CD4-positive, alpha-beta T cell (primary cell): ENCODE measurements at regions not wholly inside any gene's neighbourhood (a gene's known extent, or its start where the extent isn't known, plus 50 kb on each side); places are given as distances from the start of the nearest gene placed in this dataset.

Source experiments
- ATAC-seq: fragments of 200-7000 bp; cut with Tn5 transposase; one replicate; pipeline ENCODE4 v1.10.0; 2022; ENCODE audit warnings: mild to moderate bottlenecking; ENCODE audit not compliant: poor library complexity
- CTCF ChIA-PET: fragments of 350-600 bp; sonication (Branson Sonifier 250); formaldehyde crosslinking; loops from one replicate; lab custom pipeline; 2021; ENCODE audit warnings: antibody characterized with exemption, inconsistent platforms; lab: Charles Lee
- POLR2A ChIA-PET: fragments of 350-600 bp; sonication (Branson Sonifier 250); formaldehyde crosslinking; loops from one replicate; lab custom pipeline; 2021; ENCODE audit warnings: antibody characterized with exemption, inconsistent platforms; lab: Charles Lee
- DNase-seq, 14 experiments: peaks; one replicate each; pipeline ENCODE4 v3.0.0-alpha.2; 2013 to 2020; ENCODE audit warnings: mixed read lengths in 2 of 14
- H3K27ac ChIP-seq, 2 donors: one replicate each; pipeline versions ENCODE4 v1.5.1 to v1.7.0; 2013; ENCODE audit warnings: low read length in 2 of 2, low read depth in 1 of 2, mild to moderate bottlenecking in 1 of 2
- H3K27me3 ChIP-seq, 2 experiments: 1 replicate in 1 of 2; 2 replicates in 1 of 2; pipeline versions ENCODE4 v1.6.1 to v1.7.0; 2013; ENCODE audit warnings: low read length in 2 of 2, control low read depth in 1 of 2, mild to moderate bottlenecking in 1 of 2, moderate library complexity in 1 of 2; ENCODE audit not compliant: insufficient read depth in 2 of 2, control insufficient read depth in 1 of 2
- H3K36me3 ChIP-seq: one replicate; pipeline ENCODE4 v1.6.1; 2013; ENCODE audit warnings: low read length, control low read depth; ENCODE audit not compliant: insufficient read depth
- H3K4me1 ChIP-seq: one replicate; pipeline ENCODE4 v1.6.1; 2013; ENCODE audit warnings: low read length, control low read depth; ENCODE audit not compliant: insufficient read depth
- H3K4me3 ChIP-seq: one replicate; pipeline ENCODE4 v1.5.1; 2013; ENCODE audit warnings: mild to moderate bottlenecking, low read length, moderate library complexity
- H3K9me3 ChIP-seq, 2 experiments: 1 replicate in 1 of 2; 2 replicates in 1 of 2; pipeline versions ENCODE4 v1.6.1 to v1.7.0; 2013; ENCODE audit warnings: low read length in 2 of 2, mild to moderate bottlenecking in 2 of 2, control low read depth in 1 of 2, moderate library complexity in 1 of 2; ENCODE audit not compliant: control insufficient read depth in 1 of 2, insufficient read depth in 1 of 2
- H3K27ac Mint-ChIP-seq: one replicate; pipeline ENCODE4 v1.8.0; 2020; ENCODE audit warnings: mixed read lengths
- H3K27me3 Mint-ChIP-seq: one replicate; pipeline ENCODE4 v1.8.0; 2021; ENCODE audit warnings: mixed read lengths
- H3K36me3 Mint-ChIP-seq: one replicate; pipeline ENCODE4 v1.8.0; 2021; ENCODE audit warnings: low read depth, mixed read lengths
- H3K4me1 Mint-ChIP-seq: one replicate; pipeline ENCODE4 v1.8.0; 2021; ENCODE audit warnings: low read depth, mixed read lengths
- H3K4me3 Mint-ChIP-seq: one replicate; pipeline ENCODE4 v1.8.0; 2020; ENCODE audit warnings: mild to moderate bottlenecking, mixed read lengths
- H3K9me3 Mint-ChIP-seq: one replicate; pipeline ENCODE4 v1.8.0; 2020; ENCODE audit warnings: mixed read lengths
- intact Hi-C, 2 experiments: fragments of 100-400 bp; cut with DNase I in 1 of 2; cut with micrococcal nuclease in 1 of 2; formaldehyde crosslinking; loops; one replicate each; pipeline versions ENCODE4 v1.15.1 to v1.9.0; 2023 to 2025; cut with DNase I, micrococcal nuclease
- TF ChIP-seq, protein P1 (sequence below): fragments of 200-600 bp; IDR thresholded peaks from one replicate; pipeline ENCODE4 v1.8.0; 2022; ENCODE audit warnings: antibody characterized with exemption, mild to moderate bottlenecking

DNA sequence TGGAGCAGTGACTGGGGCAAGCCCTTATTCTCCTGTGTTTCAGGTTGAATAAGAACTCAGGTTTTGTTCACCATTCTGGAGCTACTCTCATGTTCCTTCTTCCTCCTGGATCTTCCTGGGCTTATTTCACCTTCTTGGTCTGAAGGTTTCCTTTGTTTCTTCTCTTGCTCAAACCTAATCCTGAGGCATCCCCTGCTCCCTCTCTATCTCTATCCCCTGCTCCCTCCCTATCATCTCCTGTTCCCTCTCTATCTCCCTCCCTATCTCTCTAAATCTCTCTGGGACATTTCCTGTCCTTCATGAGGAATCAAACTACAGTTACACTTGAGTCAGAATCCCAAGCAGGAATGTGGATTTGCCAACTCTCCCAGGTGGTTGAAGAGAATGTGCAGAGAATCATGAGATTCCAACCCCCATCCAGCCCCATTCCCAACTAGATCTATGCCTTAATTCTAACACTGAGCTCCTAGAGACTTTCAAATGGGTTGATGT is 134.9 kb upstream of the ZIC3 start:
- Histone ChIP-seq H3K36me3 (no peaks in the 10 kb centered on the region), H3K27ac (no peak overlapping the region), H3K9me3 (peaks cover 0 to 21% of the 10 kb centered on the region in 2 experiments), H3K4me1 (peaks cover 25% of the 10 kb centered on the region), H3K27me3 (peaks cover 22 to 55% of the 10 kb centered on the region in 2 experiments), H3K4me3 (no peak overlapping the region)
- ChIA-PET POLR2A (no interaction called here), CTCF (no interaction called here)
- Mint-ChIP-seq H3K4me3 (no peak overlapping the region), H3K9me3 (no peaks in the 10 kb centered on the region), H3K27ac (no peak overlapping the region), H3K4me1 (peaks cover 10% of the 10 kb centered on the region), H3K36me3 (no peaks in the 10 kb centered on the region), H3K27me3 (peaks cover 51% of the 10 kb centered on the region)
- ATAC-seq (no peak), DNase-seq (no peak)
- intact Hi-C loops = no loop called here
- TF ChIP-seq, protein P1, sequence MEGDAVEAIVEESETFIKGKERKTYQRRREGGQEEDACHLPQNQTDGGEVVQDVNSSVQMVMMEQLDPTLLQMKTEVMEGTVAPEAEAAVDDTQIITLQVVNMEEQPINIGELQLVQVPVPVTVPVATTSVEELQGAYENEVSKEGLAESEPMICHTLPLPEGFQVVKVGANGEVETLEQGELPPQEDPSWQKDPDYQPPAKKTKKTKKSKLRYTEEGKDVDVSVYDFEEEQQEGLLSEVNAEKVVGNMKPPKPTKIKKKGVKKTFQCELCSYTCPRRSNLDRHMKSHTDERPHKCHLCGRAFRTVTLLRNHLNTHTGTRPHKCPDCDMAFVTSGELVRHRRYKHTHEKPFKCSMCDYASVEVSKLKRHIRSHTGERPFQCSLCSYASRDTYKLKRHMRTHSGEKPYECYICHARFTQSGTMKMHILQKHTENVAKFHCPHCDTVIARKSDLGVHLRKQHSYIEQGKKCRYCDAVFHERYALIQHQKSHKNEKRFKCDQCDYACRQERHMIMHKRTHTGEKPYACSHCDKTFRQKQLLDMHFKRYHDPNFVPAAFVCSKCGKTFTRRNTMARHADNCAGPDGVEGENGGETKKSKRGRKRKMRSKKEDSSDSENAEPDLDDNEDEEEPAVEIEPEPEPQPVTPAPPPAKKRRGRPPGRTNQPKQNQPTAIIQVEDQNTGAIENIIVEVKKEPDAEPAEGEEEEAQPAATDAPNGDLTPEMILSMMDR = no peak

DNA sequence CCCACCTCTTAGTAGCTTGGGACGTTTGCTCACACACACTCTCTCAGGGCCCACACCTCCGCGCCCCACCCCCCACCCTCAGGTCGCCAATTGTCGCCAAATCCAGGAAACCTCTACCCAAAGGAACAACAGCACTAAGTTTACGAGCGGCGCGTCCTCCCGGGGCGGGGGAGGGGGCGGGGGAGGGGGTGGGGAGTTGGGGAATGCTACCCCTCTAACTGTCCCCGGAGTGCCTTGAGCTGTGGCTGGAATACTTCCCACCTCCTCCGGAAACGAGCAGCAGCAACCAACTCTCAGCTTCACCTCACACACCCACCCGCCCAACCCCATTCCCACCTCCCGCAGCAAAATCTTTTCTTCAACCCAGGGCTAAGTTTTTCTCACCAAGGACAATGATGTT is 135.6 kb upstream of the ZIC3 start:
- POLR2A ChIA-PET = no interaction called here
- TF ChIP-seq, protein P1 = no peak
- H3K27me3 Mint-ChIP-seq = peaks cover 58% of the 10 kb centered on the region
- Histone ChIP-seq H3K4me1 (peaks cover 25% of the 10 kb centered on the region), H3K36me3 (no peaks in the 10 kb centered on the region), H3K27ac (no peak overlapping the region), H3K27me3 (peaks cover 26 to 63% of the 10 kb centered on the region in 2 experiments), H3K4me3 (no peak overlapping the region), H3K9me3 (peaks cover 0 to 23% of the 10 kb centered on the region in 2 experiments)
- no peaks in the 10 kb centered on the region for H3K9me3 Mint-ChIP-seq
- CTCF ChIA-PET = no interaction called here
- ATAC-seq (no peak), DNase-seq (no peak)
- H3K4me3 Mint-ChIP-seq = no peak overlapping the region
- no peak overlapping the region for H3K27ac Mint-ChIP-seq
- peaks cover 10% of the 10 kb centered on the region for H3K4me1 Mint-ChIP-seq
- intact Hi-C loops = no loop called here
- no peaks in the 10 kb centered on the region for H3K36me3 Mint-ChIP-seq

DNA sequence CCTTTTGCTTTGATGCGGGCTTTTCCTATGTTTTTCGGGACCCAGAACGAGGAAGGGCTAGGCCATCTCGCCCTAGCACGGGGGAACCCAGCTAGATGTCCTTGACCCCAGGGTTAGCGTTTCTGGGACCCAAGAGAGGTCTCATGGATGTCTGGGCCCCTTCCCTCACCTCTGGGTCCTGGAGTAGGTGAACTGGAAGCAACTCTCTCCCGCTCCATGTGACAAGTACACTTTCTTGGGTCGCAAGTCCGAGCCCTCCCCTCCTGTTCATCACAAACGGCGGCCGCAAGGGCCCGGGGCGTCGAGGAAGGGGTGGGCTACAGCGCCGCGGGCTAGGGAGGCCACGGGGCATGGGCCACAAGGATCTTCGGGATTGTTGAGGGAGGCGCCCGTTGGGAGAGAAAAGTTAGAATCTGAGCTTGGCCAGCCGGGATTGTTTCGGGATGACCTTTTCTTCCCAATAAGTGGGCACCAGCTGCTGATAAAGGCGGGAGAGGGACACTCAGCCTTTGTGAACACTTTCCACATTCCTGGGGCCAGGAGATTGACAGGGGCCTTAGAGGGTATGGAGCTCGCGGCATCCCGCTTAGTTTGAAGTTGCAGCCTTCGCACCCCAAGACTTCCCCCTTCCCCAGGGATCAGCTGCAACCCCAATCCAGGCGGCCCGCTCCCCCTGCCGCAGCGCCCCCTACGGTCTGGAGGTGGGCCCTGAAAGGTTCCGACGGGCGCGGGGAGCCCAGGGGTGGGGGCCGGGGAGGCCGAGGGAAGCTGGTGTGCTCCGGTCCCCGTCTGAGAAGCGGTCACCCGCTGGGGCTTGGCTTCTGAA is 136.9 kb upstream of the ZIC3 start:
- Mint-ChIP-seq H3K4me3 (peak overlapping the region; percentile 76), H3K27me3 (peaks cover 71% of the 10 kb centered on the region)

More for the DNA sequence above, 136.9 kb upstream of the ZIC3 start:
- Histone ChIP-seq H3K27ac (no peak overlapping the region), H3K27me3 (peaks cover 37 to 74% of the 10 kb centered on the region in 2 experiments), H3K4me1 (peaks cover 25% of the 10 kb centered on the region), H3K36me3 (no peaks in the 10 kb centered on the region), H3K9me3 (peaks cover 0 to 30% of the 10 kb centered on the region in 2 experiments), H3K4me3 (peak overlapping the region; percentile 51)
- TF ChIP-seq, protein P1 = no peak
- no peak for ATAC-seq
- peak in 1 of 14 experiments; percentile 3 for DNase-seq
- intact Hi-C loops = no loop called here
- Mint-ChIP-seq H3K9me3 (no peaks in the 10 kb centered on the region), H3K4me1 (peaks cover 10% of the 10 kb centered on the region), H3K36me3 (no peaks in the 10 kb centered on the region), H3K27ac (no peak overlapping the region)
- CTCF ChIA-PET = no interaction called here
- POLR2A ChIA-PET = no interaction called here
